Heart left ventricle (tissue), 16 donors: ENCODE measurements at regions not wholly inside any gene's neighbourhood (a gene's known extent, or its start where the extent isn't known, plus 50 kb on each side); places are given as distances from the start of the nearest gene placed in this dataset.

ENCODE experiments used
- ATAC-seq, 4 donors: fragments of 200-7000 bp; cut with Tn5 transposase; one replicate each; pipeline ENCODE4 v1.9.1; 2020 to 2022; ENCODE audit warnings: moderate library complexity in 4 of 4, mild to moderate bottlenecking in 3 of 4, moderate number of reproducible peaks in 1 of 4
- DNase-seq, 5 donors: peaks; one replicate each; pipeline ENCODE4 v3.0.0-alpha.2; 2020
- H3K27ac ChIP-seq, 12 donors: fragments of 200-600 bp; sonication (generic) in 4 of 12; one replicate each; pipeline versions ENCODE4 v1.5.0 to v1.8.0; 2016 to 2022; ENCODE audit warnings: mild to moderate bottlenecking in 2 of 12
- H3K27me3 ChIP-seq, 9 donors: fragments of 200-600 bp; sonication (generic) in 2 of 9; one replicate each; pipeline versions ENCODE4 v1.5.1 to v1.8.0; 2016 to 2022; ENCODE audit warnings: mild to moderate bottlenecking in 3 of 9
- H3K36me3 ChIP-seq, 9 donors: fragments of 200-600 bp; sonication (generic) in 2 of 9; one replicate each; pipeline versions ENCODE4 v1.5.0 to v1.8.0; 2018 to 2022; ENCODE audit warnings: mild to moderate bottlenecking in 2 of 9
- H3K4me1 ChIP-seq, 12 donors: fragments of 200-600 bp; sonication (generic) in 4 of 12; one replicate each; pipeline versions ENCODE4 v1.5.0 to v1.8.0; 2016 to 2022; ENCODE audit warnings: mild to moderate bottlenecking in 3 of 12
- H3K4me3 ChIP-seq, 12 donors: fragments of 200-600 bp; sonication (generic) in 4 of 12; one replicate each; pipeline versions ENCODE4 v1.5.0 to v1.8.0; 2017 to 2022; ENCODE audit warnings: mild to moderate bottlenecking in 9 of 12, moderate library complexity in 4 of 12
- H3K9me3 ChIP-seq, 12 donors: fragments of 200-600 bp; sonication (generic) in 4 of 12; one replicate each; pipeline versions ENCODE4 v1.5.0 to v1.8.0; 2016 to 2022; ENCODE audit warnings: mild to moderate bottlenecking in 1 of 12
- POLR2A ChIP-seq, 2 donors: fragments of 450-650 bp; IDR thresholded peaks; one replicate each; pipeline ENCODE4 v1.6.1; 2017; ENCODE audit warnings: antibody characterized with exemption in 2 of 2, mild to moderate bottlenecking in 2 of 2, moderate library complexity in 2 of 2
- WGBS, 4 donors: extraction: QIAGEN DNeasy Blood & Tissue Kit in 2 of 4; methylation state at CpG; one replicate each; pipeline versions ENCODE4 v1.1.5 to v1.1.7; 2013 to 2018; 5-methylcytosine and 5-hydroxymethylcytosine counted together
- intact Hi-C, 10 donors: fragments of 100-400 bp; cut with DNase I; formaldehyde crosslinking; loops; one replicate each; pipeline versions ENCODE4 v1.11.1 to v1.14.2; 2022
- TF ChIP-seq, protein P1 (sequence below), 12 donors: fragments of 200-600 bp; sonication (generic) in 4 of 12; IDR thresholded peaks; one replicate each; pipeline versions ENCODE4 v1.5.0 to v1.8.0; 2018 to 2022; ENCODE audit warnings: antibody characterized with exemption in 12 of 12, mild to moderate bottlenecking in 5 of 12
- donor health status: ischemic (EF 13 %, LVEDD 7.1; RV severe dilation, severe dysfunction).
- donor health status: healthy with polysubstance abuse.
- donor health status: DM: no; HTN: yes; CAD: no.
- donor health status: DM: no; HTN: no; CAD: no.
- donor health status: ischemic (EF 25% LVEDD 6.9; RV normal size, moderate dysfunction).
- donor health status: ischemic (EF 25% LVEDD 5.7; RV mildly dilated, moderate dysfunction).
- donor health status: healthy.
- donor health status: DM: yes; HTN: yes; CAD: no.
- donor health status: ischemic (EF 35%, LVEDD 5.7; RV mildly dilated, moderate dysfunction).
- donor health status: nonischemic (EF 11% LVEDD 7.7; RV severe dilation, severe dysfunction).
- donor health status: DM: yes; HTN: yes; CAD: no.
- donor health status: PGD.
- donor health status: ischemic (EF 29% LVEDD 5.4; RV normal size, mild dysfunction).
- donor health status: nonischemic (EF 23%, LVEDD 6.1; RV moderate dilation, normal function).

DNA sequence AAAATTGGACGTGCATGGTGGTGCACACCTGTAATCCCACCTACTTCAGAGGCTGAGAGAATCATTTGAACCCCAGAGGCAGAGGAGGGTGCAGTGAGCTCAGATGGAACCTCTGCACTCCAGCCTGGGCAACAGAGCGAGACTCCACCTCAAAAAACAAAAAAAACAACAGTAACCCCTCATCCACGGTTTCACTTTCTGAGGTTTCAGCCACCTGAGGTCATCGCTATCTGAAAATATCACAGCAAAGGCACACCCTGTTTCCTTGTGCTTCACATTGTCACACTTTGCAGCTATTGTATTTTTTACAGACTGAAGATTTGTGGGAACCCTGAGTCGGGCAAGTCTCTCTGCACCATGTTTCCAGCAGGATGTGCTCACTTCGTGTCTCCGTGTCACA is 54.1 kb upstream of the FOXQ1 start:
- ATAC-seq: no peak
- no peaks in the 10 kb centered on the region for H3K36me3 ChIP-seq
- 81 to 85% (median 84%) methylated on average over 7 of the region's 7 CpGs for WGBS, 4 donors
- no peak for DNase-seq
- no peaks in the 10 kb centered on the region for H3K9me3 ChIP-seq
- no peak overlapping the region for H3K27ac ChIP-seq
- H3K4me1 ChIP-seq: no peaks in the 10 kb centered on the region
- no peak overlapping the region for H3K4me3 ChIP-seq
- intact Hi-C loops: no loop called here
- H3K27me3 ChIP-seq: peaks cover 0 to 29% (median 10%) of the 10 kb centered on the region in 9 donors
- no peak for TF ChIP-seq POLR2A (IDR thresholded peaks at IDR 0.05)
- TF ChIP-seq, protein P1, sequence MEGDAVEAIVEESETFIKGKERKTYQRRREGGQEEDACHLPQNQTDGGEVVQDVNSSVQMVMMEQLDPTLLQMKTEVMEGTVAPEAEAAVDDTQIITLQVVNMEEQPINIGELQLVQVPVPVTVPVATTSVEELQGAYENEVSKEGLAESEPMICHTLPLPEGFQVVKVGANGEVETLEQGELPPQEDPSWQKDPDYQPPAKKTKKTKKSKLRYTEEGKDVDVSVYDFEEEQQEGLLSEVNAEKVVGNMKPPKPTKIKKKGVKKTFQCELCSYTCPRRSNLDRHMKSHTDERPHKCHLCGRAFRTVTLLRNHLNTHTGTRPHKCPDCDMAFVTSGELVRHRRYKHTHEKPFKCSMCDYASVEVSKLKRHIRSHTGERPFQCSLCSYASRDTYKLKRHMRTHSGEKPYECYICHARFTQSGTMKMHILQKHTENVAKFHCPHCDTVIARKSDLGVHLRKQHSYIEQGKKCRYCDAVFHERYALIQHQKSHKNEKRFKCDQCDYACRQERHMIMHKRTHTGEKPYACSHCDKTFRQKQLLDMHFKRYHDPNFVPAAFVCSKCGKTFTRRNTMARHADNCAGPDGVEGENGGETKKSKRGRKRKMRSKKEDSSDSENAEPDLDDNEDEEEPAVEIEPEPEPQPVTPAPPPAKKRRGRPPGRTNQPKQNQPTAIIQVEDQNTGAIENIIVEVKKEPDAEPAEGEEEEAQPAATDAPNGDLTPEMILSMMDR (IDR thresholded peaks at IDR 0.05): no peak

DNA sequence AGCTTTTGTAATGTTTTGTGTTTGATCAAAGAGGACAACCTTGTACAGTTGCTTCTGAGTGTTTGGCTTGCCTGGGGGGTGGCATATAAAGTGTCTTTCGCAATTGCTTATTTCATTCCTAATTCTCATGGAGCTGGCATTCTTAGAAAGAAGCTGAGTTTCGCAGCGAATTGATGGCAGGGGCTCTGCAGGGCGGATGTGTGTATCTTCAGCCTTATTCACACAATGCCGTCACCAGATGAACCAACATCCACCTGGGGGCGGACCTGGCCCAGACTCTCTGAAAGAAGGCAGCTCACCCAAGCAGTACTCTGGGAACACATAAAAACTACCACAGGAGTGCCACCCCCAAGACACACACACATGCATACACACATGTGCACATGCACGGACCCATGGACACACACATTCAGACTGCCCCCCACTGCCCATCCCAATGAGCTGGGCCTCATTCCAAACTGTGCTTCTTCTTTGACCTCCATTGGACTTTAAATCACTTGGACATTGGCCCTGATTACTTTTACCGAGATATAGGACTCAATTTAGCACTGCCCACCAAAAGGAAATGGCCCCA is 55.4 kb upstream of the FOXQ1 start:
- DNase-seq (no peak), ATAC-seq (no peak)
- Histone ChIP-seq H3K27me3 (peaks cover 0 to 29% (median 10%) of the 10 kb centered on the region in 9 donors), H3K36me3 (no peaks in the 10 kb centered on the region), H3K4me1 (no peaks in the 10 kb centered on the region), H3K4me3 (no peak overlapping the region), H3K27ac (no peak overlapping the region), H3K9me3 (no peaks in the 10 kb centered on the region)
- 85 to 91% (median 90%) methylated on average over 8 of the region's 8 CpGs for WGBS, 4 donors
- TF ChIP-seq, protein P1 (IDR thresholded peaks at IDR 0.05): no peak
- TF ChIP-seq POLR2A (IDR thresholded peaks at IDR 0.05): no peak
- intact Hi-C loops: no loop called here

DNA sequence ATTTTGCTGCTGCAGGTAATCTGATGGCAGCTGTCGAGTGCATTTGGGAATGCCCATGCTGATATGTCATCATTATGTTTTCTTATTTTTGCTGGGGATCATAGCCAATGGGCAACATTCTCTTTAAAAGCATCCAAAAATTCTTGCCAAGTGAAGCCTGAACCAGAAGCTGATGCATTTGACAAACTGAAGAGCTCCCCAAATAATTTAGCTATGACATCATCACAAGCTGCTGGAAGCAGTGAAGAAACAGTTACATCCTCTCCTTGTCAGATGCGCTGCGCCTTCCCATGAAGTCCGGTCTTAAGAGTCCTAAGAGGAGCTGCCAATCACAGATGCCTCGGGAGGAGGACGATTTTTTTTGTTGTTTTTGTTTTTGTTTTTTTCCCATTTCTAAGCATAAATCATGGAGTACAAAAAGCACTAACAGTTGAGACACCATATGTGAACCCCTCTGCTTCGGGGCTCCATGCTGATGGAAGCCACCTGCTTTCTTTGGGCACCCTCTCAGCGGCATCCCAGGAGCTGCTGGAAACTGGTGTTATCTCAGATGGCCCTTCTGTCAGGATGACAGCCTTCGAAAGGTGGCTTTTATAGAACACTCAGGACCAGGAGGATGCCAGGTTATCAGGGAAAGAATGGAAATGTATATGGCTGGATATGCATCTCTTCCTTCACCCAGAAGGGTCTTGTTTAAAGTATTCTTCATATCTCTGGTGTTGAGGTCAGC is 56.1 kb upstream of the FOXQ1 start:
- Histone ChIP-seq H3K4me1 (no peaks in the 10 kb centered on the region), H3K4me3 (no peak overlapping the region), H3K27ac (no peak overlapping the region), H3K27me3 (peaks cover 0 to 27% (median 10%) of the 10 kb centered on the region in 9 donors), H3K36me3 (no peaks in the 10 kb centered on the region), H3K9me3 (no peaks in the 10 kb centered on the region)
- 50 to 62% (median 53%) methylated on average over 9 of the region's 9 CpGs for WGBS, 4 donors
- ATAC-seq: no peak
- intact Hi-C loops: no loop called here
- no peak for DNase-seq
- TF ChIP-seq, protein P1 (IDR thresholded peaks at IDR 0.05): no peak
- no peak for TF ChIP-seq POLR2A (IDR thresholded peaks at IDR 0.05)

DNA sequence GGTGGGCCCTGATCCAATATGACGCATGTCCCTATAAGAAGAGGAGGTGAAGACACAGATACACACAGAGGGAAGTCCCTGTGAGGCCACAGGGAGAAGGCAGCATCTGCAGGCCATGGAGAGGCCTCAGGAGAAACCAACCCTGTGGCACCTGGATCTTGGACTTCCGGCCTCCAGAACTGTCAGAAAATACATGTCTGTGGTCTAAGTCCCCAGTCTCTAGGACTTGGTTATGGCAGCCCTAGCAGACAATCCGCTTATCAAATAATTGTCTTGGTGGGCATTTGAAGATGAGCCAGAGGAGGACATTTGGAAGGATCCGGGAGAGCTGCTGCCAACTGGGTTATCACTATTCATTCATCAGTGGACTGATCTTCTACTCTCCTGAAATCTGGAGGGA is 57.6 kb upstream of the FOXQ1 start:
- no peak for ATAC-seq
- DNase-seq: no peak
- TF ChIP-seq, protein P1 (IDR thresholded peaks at IDR 0.05): no peak
- TF ChIP-seq POLR2A (IDR thresholded peaks at IDR 0.05): no peak
- Histone ChIP-seq H3K4me3 (no peak overlapping the region), H3K4me1 (no peaks in the 10 kb centered on the region), H3K27ac (no peak overlapping the region), H3K27me3 (peaks cover 0 to 26% (median 10%) of the 10 kb centered on the region in 9 donors), H3K36me3 (no peaks in the 10 kb centered on the region), H3K9me3 (no peaks in the 10 kb centered on the region)
- intact Hi-C loops: no loop called here
- WGBS, 4 donors: 88 to 95% (median 89%) methylated on average over 4 of the region's 4 CpGs
